Suppressor macrophage (primary cell): ENCODE measurements at regions not wholly inside any gene's neighbourhood (a gene's known extent, or its start where the extent isn't known, plus 50 kb on each side); places are given as distances from the start of the nearest gene placed in this dataset.
A peak's percentile ranks its signal among the peaks of the same experiment; 100 is the strongest.
"Not testable (repeated sequence)": the region's sequence is repeated elsewhere in the genome, so short reads cannot be mapped to it uniquely, and the experiment has no call there.

ENCODE experiments used
- DNase-seq, 4 experiments: peaks; one replicate each; pipeline ENCODE4 v3.0.0-alpha.2; 2020 to 2022

GRCh38 chr14:40229676-40230075 is 797.4 kb upstream of the FBXO33 start:
- DNase-seq: no peak

- DNase-seq: no peak
Observed at GRCh38 chr14:40222996-40223395, 790.8 kb upstream of the FBXO33 start.

GRCh38 chr14:40221428-40221827 is 789.2 kb upstream of the FBXO33 start:
- no peak for DNase-seq

GRCh38 chr14:40219032-40219431 is 786.8 kb upstream of the FBXO33 start:
- DNase-seq: no peak

GRCh38 chr14:40218282-40218941 is 786.2 kb upstream of the FBXO33 start:
- peak in 3 of 4 experiments; percentile 3 to 4 (median 3) for DNase-seq

- DNase-seq: no peak
Observed at GRCh38 chr14:40216976-40217375, 784.7 kb upstream of the FBXO33 start.

GRCh38 chr14:40216408-40216807 is 784.2 kb upstream of the FBXO33 start:
- not testable (repeated sequence) for DNase-seq

- no peak for DNase-seq
Observed at GRCh38 chr14:40213701-40214100, 781.5 kb upstream of the FBXO33 start.

- no peak for DNase-seq
Observed at GRCh38 chr14:40204441-40205175, 772.4 kb upstream of the FBXO33 start.

- no peak for DNase-seq
Observed at GRCh38 chr14:40199101-40199500, 766.9 kb upstream of the FBXO33 start.

GRCh38 chr14:40197344-40197743 is 765.1 kb upstream of the FBXO33 start:
- no peak for DNase-seq

- no peak for DNase-seq
Observed at GRCh38 chr14:40188006-40188405, 755.8 kb upstream of the FBXO33 start.

- DNase-seq: no peak
Observed at GRCh38 chr14:40164083-40164482, 731.9 kb upstream of the FBXO33 start.

- no peak for DNase-seq
Observed at GRCh38 chr14:40139657-40140056, 707.4 kb upstream of the FBXO33 start.

GRCh38 chr14:40133463-40133862 is 701.2 kb upstream of the FBXO33 start:
- DNase-seq: no peak

GRCh38 chr14:40129159-40129558 is 696.9 kb upstream of the FBXO33 start:
- no peak for DNase-seq

- DNase-seq: no peak
Observed at GRCh38 chr14:40123816-40124215, 691.6 kb upstream of the FBXO33 start.

- DNase-seq: no peak
Observed at GRCh38 chr14:40122968-40123648, 690.9 kb upstream of the FBXO33 start.

GRCh38 chr14:40119765-40120164 is 687.5 kb upstream of the FBXO33 start:
- DNase-seq: no peak

- no peak for DNase-seq
Observed at GRCh38 chr14:40119321-40119720, 687.1 kb upstream of the FBXO33 start.

- no peak for DNase-seq
Observed at GRCh38 chr14:40115583-40115982, 683.4 kb upstream of the FBXO33 start.

GRCh38 chr14:40113671-40114070 is 681.4 kb upstream of the FBXO33 start:
- no peak for DNase-seq

- DNase-seq: no peak
Observed at GRCh38 chr14:40100544-40101196, 668.4 kb upstream of the FBXO33 start.
